ENCODE measurements at regions not wholly inside any gene's neighbourhood (a gene's known extent, or its start where the extent isn't known, plus 50 kb on each side); places are given as distances from the start of the nearest gene placed in this dataset.

DNA sequence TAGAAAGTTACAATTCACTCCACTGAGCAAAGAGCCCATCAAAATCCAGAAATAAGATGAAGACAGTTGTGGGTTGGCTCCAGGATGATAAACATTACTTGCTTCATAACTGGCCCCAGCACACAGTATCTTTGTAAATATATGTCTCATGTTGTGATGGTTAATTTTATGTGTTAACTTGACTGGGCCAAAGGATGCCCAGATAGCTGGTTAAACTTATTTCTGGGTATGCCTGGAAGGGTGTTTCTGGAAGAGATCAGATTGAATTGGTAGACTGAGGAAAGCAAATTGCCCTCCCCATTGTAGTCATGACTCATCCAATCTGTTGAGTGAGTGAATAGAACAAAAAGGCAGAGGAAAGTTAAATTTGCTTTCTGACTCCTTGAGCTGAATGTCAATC, 373.8 kb downstream of the LNPK start:
- Histone ChIP-seq H3K36me3 (no peaks in the 10 kb centered on the region), H3K27ac (no peak overlapping the region), H3K27me3 (peaks cover 0 to 6% (median 0%) of the 10 kb centered on the region in 3 donors), H3K9me3 (no peaks in the 10 kb centered on the region), H3K4me3 (no peak overlapping the region), H3K4me1 (no peaks in the 10 kb centered on the region)
- intact Hi-C loops (cut with DNase I; ENCODE audit: low total_unique reads): no loop called here
- TF ChIP-seq EP300 (IDR thresholded peaks at IDR 0.05): no peak
- no peak for TF ChIP-seq POLR2AphosphoS5 (IDR thresholded peaks at IDR 0.05)
- TF ChIP-seq POLR2A (IDR thresholded peaks at IDR 0.05): no peak
- TF ChIP-seq, protein P1, sequence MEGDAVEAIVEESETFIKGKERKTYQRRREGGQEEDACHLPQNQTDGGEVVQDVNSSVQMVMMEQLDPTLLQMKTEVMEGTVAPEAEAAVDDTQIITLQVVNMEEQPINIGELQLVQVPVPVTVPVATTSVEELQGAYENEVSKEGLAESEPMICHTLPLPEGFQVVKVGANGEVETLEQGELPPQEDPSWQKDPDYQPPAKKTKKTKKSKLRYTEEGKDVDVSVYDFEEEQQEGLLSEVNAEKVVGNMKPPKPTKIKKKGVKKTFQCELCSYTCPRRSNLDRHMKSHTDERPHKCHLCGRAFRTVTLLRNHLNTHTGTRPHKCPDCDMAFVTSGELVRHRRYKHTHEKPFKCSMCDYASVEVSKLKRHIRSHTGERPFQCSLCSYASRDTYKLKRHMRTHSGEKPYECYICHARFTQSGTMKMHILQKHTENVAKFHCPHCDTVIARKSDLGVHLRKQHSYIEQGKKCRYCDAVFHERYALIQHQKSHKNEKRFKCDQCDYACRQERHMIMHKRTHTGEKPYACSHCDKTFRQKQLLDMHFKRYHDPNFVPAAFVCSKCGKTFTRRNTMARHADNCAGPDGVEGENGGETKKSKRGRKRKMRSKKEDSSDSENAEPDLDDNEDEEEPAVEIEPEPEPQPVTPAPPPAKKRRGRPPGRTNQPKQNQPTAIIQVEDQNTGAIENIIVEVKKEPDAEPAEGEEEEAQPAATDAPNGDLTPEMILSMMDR (IDR thresholded peaks at IDR 0.05): no peak
- DNase-seq: no peak

DNA sequence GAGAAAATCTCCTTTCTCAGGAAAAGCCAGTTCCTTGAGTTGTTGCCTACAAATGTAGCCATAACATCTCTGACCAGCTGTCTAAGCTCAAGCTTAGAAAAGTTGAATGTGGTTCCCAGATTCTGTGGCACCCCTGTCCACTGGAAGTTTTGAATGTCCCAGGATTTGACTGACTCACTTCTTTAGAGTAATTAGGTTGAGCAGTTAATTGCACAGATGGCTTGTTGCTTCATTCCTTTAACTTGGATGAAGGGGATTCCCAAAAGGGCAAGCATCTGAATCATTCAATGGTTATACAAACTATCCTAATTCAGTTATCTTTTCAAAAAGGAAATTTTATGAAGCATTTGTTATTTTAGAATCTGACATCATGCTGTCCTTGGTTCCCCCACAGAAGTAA, 374.7 kb downstream of the LNPK start:
- intact Hi-C loops (cut with DNase I; ENCODE audit: low total_unique reads): no loop called here
- no peak for DNase-seq
- TF ChIP-seq, protein P1 (IDR thresholded peaks at IDR 0.05): no peak
- TF ChIP-seq EP300 (IDR thresholded peaks at IDR 0.05): no peak
- no peak for TF ChIP-seq POLR2AphosphoS5 (IDR thresholded peaks at IDR 0.05)
- no peak for TF ChIP-seq POLR2A (IDR thresholded peaks at IDR 0.05)
- Histone ChIP-seq H3K4me1 (no peaks in the 10 kb centered on the region), H3K27me3 (peaks cover 0 to 6% (median 0%) of the 10 kb centered on the region in 3 donors), H3K9me3 (no peaks in the 10 kb centered on the region), H3K27ac (no peak overlapping the region), H3K36me3 (no peaks in the 10 kb centered on the region), H3K4me3 (no peak overlapping the region)

DNA sequence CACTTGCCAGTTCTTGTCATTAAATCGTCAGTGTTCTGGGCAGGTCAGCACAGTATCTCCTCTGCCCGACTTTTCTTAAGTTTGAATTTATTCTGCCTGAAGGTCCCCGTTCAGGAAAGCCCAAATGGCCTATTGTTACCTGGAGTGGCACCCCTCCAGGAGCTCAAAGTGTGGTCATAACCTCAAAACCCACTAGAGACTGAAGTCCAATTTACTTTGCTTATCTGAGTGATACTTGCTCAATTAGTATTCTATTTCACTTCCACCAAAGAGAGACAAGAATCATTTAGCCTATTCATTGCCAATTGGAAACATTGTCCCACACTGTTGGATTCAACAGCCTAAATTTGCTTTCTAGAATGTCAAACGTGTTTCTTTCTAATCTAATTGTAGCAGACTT, 375.3 kb downstream of the LNPK start:
- Histone ChIP-seq H3K4me1 (no peaks in the 10 kb centered on the region), H3K9me3 (no peaks in the 10 kb centered on the region), H3K27ac (no peak overlapping the region), H3K27me3 (peaks cover 0 to 6% (median 0%) of the 10 kb centered on the region in 3 donors), H3K4me3 (no peak overlapping the region), H3K36me3 (no peaks in the 10 kb centered on the region)
- WGBS, 5 donors: 25 to 49% (median 41%) methylated on average over 4 of the region's 4 CpGs
- intact Hi-C loops (cut with DNase I; ENCODE audit: low total_unique reads): no loop called here
- no peak for TF ChIP-seq EP300 (IDR thresholded peaks at IDR 0.05)
- TF ChIP-seq POLR2A (IDR thresholded peaks at IDR 0.05): no peak
- TF ChIP-seq, protein P1 (IDR thresholded peaks at IDR 0.05): no peak
- TF ChIP-seq POLR2AphosphoS5 (IDR thresholded peaks at IDR 0.05): no peak
- no peak for DNase-seq

DNA sequence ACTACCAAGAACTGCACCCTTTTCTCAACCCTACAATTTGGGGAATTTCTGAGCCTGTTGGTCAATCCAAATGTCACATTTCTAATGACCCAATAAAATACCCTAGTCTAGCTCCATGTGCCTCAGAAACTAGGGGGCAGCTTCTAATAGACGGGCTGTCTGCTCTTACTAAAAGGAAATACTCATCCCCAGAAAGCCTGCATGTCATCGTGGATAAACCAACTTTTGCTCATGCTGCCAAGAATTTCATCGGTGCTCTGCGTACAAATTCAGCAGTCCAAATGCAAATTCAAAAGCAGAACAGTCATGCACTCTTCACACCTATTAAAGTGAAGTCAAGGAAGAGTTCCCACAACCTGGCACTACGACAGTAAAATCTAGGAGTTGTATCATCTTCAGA, 377.3 kb downstream of the LNPK start:
- no peak overlapping the region for H3K27ac ChIP-seq
- DNase-seq: no peak
- no peaks in the 10 kb centered on the region for H3K27me3 ChIP-seq
- no peak overlapping the region for H3K4me3 ChIP-seq
- 61 to 78% (median 67%) methylated on average over 5 of the region's 5 CpGs for WGBS, 5 donors
- intact Hi-C loops (cut with DNase I; ENCODE audit: low total_unique reads): no loop called here
- H3K9me3 ChIP-seq: no peaks in the 10 kb centered on the region
- TF ChIP-seq POLR2A (IDR thresholded peaks at IDR 0.05): no peak
- no peak for TF ChIP-seq EP300 (IDR thresholded peaks at IDR 0.05)
- TF ChIP-seq, protein P1 (IDR thresholded peaks at IDR 0.05): no peak
- TF ChIP-seq POLR2AphosphoS5 (IDR thresholded peaks at IDR 0.05): no peak
- no peaks in the 10 kb centered on the region for H3K4me1 ChIP-seq
- H3K36me3 ChIP-seq: no peaks in the 10 kb centered on the region
